Caco-2 (cell line): ENCODE measurements at regions not wholly inside any gene's neighbourhood (a gene's known extent, or its start where the extent isn't known, plus 50 kb on each side); places are given as distances from the start of the nearest gene placed in this dataset.

ENCODE experiments used
- BruUV-seq: library from RNA; stranded (reverse); fragments of 400-500 nt; replicated peaks from 2 replicates; lab custom pipeline; 2021; lab: Mats Ljungman, UMichigan
- CTCF ChIA-PET: fragments of 300-600 bp; sonication (Branson Sonifier 250); formaldehyde crosslinking; loops from one replicate; lab custom pipeline; 2022; ENCODE audit warnings: antibody characterized with exemption; lab: Charles Lee
- POLR2A ChIA-PET: fragments of 300-600 bp; sonication (Branson Sonifier 250); formaldehyde crosslinking; loops from one replicate; lab custom pipeline; 2022; ENCODE audit warnings: antibody characterized with exemption; lab: Charles Lee
- DNase-seq, 2 experiments: peaks; one replicate each; pipeline versions ENCODE4 v3.0.0 to v3.0.0-alpha.2; 2020 to 2022
- H3K27me3 ChIP-seq: replicated peaks from 2 replicates; pipeline ENCODE4 v1.6.0; 2011; ENCODE audit warnings: low read length; ENCODE audit not compliant: control insufficient read depth, insufficient read depth
- H3K36me3 ChIP-seq: 2 replicates; pipeline ENCODE4 v1.5.1; 2011; ENCODE audit warnings: low read length; ENCODE audit not compliant: control insufficient read depth, insufficient read depth
- H3K4me1 ChIP-seq: fragments of 250-450 bp; sonication (Bioruptor Pico); 2 replicates; pipeline ENCODE4 v1.5.1; 2020; ENCODE audit warnings: mild to moderate bottlenecking
- H3K4me3 ChIP-seq: 2 replicates; pipeline ENCODE4 v1.5.1; 2011; ENCODE audit warnings: low read depth, mild to moderate bottlenecking, control low read depth, low read length
- H3K9me3 ChIP-seq: fragments of 250-450 bp; sonication (Bioruptor Pico); 2 replicates; pipeline ENCODE4 v1.5.1; 2020; ENCODE audit warnings: mild to moderate bottlenecking, moderate library complexity
- H3K27ac Mint-ChIP-seq: one replicate; pipeline ENCODE4 v1.8.0; 2022; ENCODE audit warnings: mixed read lengths; ENCODE audit not compliant: unreplicated experiment
- H3K27me3 Mint-ChIP-seq: one replicate; pipeline ENCODE4 v1.8.0; 2022; ENCODE audit warnings: mixed read lengths; ENCODE audit not compliant: insufficient read depth, unreplicated experiment
- H3K36me3 Mint-ChIP-seq: one replicate; pipeline ENCODE4 v1.8.0; 2022; ENCODE audit warnings: mild to moderate bottlenecking, mixed read lengths; ENCODE audit not compliant: insufficient read depth, unreplicated experiment
- H3K4me1 Mint-ChIP-seq: one replicate; pipeline ENCODE4 v1.8.0; 2022; ENCODE audit warnings: low read depth, mixed read lengths; ENCODE audit not compliant: unreplicated experiment
- H3K4me3 Mint-ChIP-seq: one replicate; pipeline ENCODE4 v1.8.0; 2022; ENCODE audit warnings: mild to moderate bottlenecking, moderate library complexity, mixed read lengths; ENCODE audit not compliant: unreplicated experiment
- H3K9me3 Mint-ChIP-seq: one replicate; pipeline ENCODE4 v1.8.0; 2022; ENCODE audit warnings: mixed read lengths; ENCODE audit not compliant: unreplicated experiment
- CTCF ChIP-seq, 2 experiments: fragments of 200-600 bp in 1 of 2; IDR thresholded peaks; 1 replicate in 1 of 2; 2 replicates in 1 of 2; pipeline versions ENCODE4 v1.5.1 to v1.8.0; 2011 to 2022; ENCODE audit warnings: antibody characterized with exemption in 1 of 2, control low read depth in 1 of 2, inconsistent platforms in 1 of 2, low read depth in 1 of 2, low read length in 1 of 2, mild to moderate bottlenecking in 1 of 2, moderate library complexity in 1 of 2; ENCODE audit not compliant: insufficient read depth in 1 of 2, severe bottlenecking in 1 of 2, unreplicated experiment in 1 of 2
- intact Hi-C: fragments of 100-400 bp; cut with micrococcal nuclease; formaldehyde crosslinking; loops from one replicate; pipeline ENCODE4 v1.10.0; 2022; ENCODE audit not compliant: unreplicated experiment

- no peak overlapping the region for H3K4me3 ChIP-seq
- Mint-ChIP-seq H3K36me3 (no peaks in the 10 kb centered on the region), H3K27ac (no peak overlapping the region), H3K4me3 (no peak overlapping the region), H3K9me3 (no peaks in the 10 kb centered on the region), H3K27me3 (no peaks in the 10 kb centered on the region), H3K4me1 (no peaks in the 10 kb centered on the region)
- H3K9me3 ChIP-seq, result 0 out of 2 replicates have a peak, but pooled peaks cover 4% of the 10 kb centered on the region
- DNase-seq, result no peak
- H3K4me1 ChIP-seq, result peaks cover 6% of the 10 kb centered on the region; the same call in 1 of the 2 replicates
- no peaks in the 10 kb centered on the region; the same call in 1 of the 2 replicates for H3K27me3 ChIP-seq
- no TSS peak for BruUV-seq
- CTCF ChIA-PET, result no interaction called here
- no peaks in the 10 kb centered on the region for H3K36me3 ChIP-seq
- POLR2A ChIA-PET, result no interaction called here
- intact Hi-C loops, result no loop called here
- no peak for TF ChIP-seq CTCF (IDR thresholded peaks at IDR 0.05; ENCODE audit: insufficient read depth in 1 of 2, low read depth in 1 of 2, low read length in 1 of 2, severe bottlenecking in 1 of 2, unreplicated experiment in 1 of 2)
Observed at GRCh38 chr2:147686365-147686764, 158.5 kb upstream of the ACVR2A start.

- POLR2A ChIA-PET, result no interaction called here
- Histone ChIP-seq H3K9me3 (0 out of 2 replicates have a peak, but pooled peaks cover 4% of the 10 kb centered on the region), H3K4me3 (no peak overlapping the region), H3K27me3 (no peaks in the 10 kb centered on the region; the same call in 1 of the 2 replicates), H3K36me3 (no peaks in the 10 kb centered on the region), H3K4me1 (no peaks in the 10 kb centered on the region)
- H3K4me3 Mint-ChIP-seq, result no peak overlapping the region
- CTCF ChIA-PET, result no interaction called here
- BruUV-seq, result no TSS peak
- no peak overlapping the region for H3K27ac Mint-ChIP-seq
- intact Hi-C loops, result no loop called here
- H3K27me3 Mint-ChIP-seq, result no peaks in the 10 kb centered on the region
- DNase-seq, result no peak
- no peaks in the 10 kb centered on the region for H3K36me3 Mint-ChIP-seq
- no peaks in the 10 kb centered on the region for H3K4me1 Mint-ChIP-seq
- H3K9me3 Mint-ChIP-seq, result no peaks in the 10 kb centered on the region
- no peak for TF ChIP-seq CTCF (IDR thresholded peaks at IDR 0.05; ENCODE audit: insufficient read depth in 1 of 2, low read depth in 1 of 2, low read length in 1 of 2, severe bottlenecking in 1 of 2, unreplicated experiment in 1 of 2)
Observed at GRCh38 chr2:147684903-147685302, 159.9 kb upstream of the ACVR2A start.

GRCh38 chr2:147683380-147683779, 161.4 kb upstream of the ACVR2A start:
- H3K4me1 ChIP-seq, result no peaks in the 10 kb centered on the region
- CTCF ChIA-PET, result no interaction called here
- 0 out of 2 replicates have a peak, but pooled peaks cover 4% of the 10 kb centered on the region for H3K9me3 ChIP-seq
- Mint-ChIP-seq H3K9me3 (no peaks in the 10 kb centered on the region), H3K4me1 (no peaks in the 10 kb centered on the region), H3K36me3 (no peaks in the 10 kb centered on the region), H3K4me3 (no peak overlapping the region), H3K27ac (no peak overlapping the region), H3K27me3 (no peaks in the 10 kb centered on the region)
- H3K4me3 ChIP-seq, result no peak overlapping the region
- POLR2A ChIA-PET, result no interaction called here
- no peaks in the 10 kb centered on the region for H3K36me3 ChIP-seq
- no TSS peak for BruUV-seq
- H3K27me3 ChIP-seq, result no peaks in the 10 kb centered on the region; the same call in 1 of the 2 replicates
- no peak for DNase-seq
- intact Hi-C loops, result no loop called here
- TF ChIP-seq CTCF (IDR thresholded peaks at IDR 0.05; ENCODE audit: insufficient read depth in 1 of 2, low read depth in 1 of 2, low read length in 1 of 2, severe bottlenecking in 1 of 2, unreplicated experiment in 1 of 2), result no peak
